GM18519 (cell line): ENCODE measurements at regions not wholly inside any gene's neighbourhood (a gene's known extent, or its start where the extent isn't known, plus 50 kb on each side); places are given as distances from the start of the nearest gene placed in this dataset.
"Not testable (repeated sequence)": the region's sequence is repeated elsewhere in the genome, so short reads cannot be mapped to it uniquely, and the experiment has no call there.

ENCODE experiments used
- ATAC-seq: cut with Tn5 transposase; IDR thresholded peaks from one replicate; pipeline ENCODE4 v1.9.1; 2021; ENCODE audit warnings: mild to moderate bottlenecking, moderate library complexity; ENCODE audit not compliant: unreplicated experiment, low FRiP score

GRCh38 chr12:17370621-17371020 is 719.4 kb downstream of the RERGL start:
- no peak for ATAC-seq

- ATAC-seq: no peak
Observed at GRCh38 chr12:17369556-17369955, 720.4 kb downstream of the RERGL start.

DNA sequence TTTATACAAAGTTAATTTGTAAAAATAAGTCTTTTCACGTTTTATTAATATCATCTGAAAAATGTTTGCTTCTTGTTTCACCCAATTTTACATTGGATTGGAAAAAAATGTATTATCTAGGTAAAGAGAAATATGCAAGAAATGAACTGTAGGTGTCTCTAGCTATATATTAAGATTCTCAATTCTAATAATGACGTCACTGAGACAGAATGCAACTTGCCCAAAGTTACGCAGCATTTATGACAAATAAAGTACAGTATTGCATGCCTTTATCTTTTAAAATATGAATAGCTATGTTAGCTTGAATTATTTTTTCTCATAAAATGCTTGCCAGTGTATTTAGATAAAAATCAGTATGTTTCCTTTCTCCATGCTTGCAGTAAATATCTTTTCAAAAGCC is 728.8 kb downstream of the RERGL start:
- ATAC-seq: no peak

DNA sequence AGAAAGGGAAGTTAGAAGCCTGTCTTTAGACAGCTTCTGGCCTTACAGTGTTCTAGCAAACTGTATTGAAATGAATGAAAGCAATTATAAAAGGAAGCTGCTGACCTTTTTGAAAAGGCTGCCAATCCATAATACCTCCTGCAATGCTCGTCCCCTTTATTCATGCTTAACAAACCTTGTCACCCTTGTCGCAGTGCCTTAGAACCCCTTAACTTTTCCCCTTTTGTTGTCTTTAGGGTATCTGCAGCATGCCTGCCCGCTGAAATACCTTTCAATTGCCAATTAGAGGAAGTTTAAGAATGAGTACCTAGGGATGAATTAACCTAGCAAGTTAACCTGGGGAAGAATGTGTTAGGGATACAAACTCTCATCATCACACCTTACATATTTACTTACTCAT is 731.2 kb downstream of the RERGL start:
- no peak for ATAC-seq

DNA sequence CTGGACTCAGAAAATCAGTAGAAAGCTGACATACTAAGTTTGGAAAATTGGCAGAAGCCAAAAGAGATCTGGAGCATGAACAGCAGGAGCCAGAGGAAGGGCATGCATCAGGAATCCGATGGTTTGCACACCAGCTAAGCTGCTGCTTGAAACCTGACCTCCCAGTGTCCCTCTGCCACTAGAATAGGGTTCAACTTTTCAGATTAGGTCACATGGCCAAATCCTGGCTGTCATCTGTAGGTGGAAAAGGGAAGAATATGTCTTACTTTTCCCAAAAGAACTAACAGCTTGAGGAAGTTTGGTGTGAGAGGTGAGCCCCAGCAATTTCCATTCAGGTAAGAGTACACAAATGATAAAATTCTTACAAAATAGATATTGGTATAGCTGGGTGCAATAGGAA is 732.6 kb downstream of the RERGL start:
- no peak for ATAC-seq

- no peak for ATAC-seq
Observed at GRCh38 chr12:17352164-17352563, 737.8 kb downstream of the RERGL start.

GRCh38 chr12:17348311-17348710 is 741.7 kb downstream of the RERGL start:
- no peak for ATAC-seq

- ATAC-seq: no peak
Observed at GRCh38 chr12:17344649-17345048, 738.7 kb upstream of the LMO3 start.

DNA sequence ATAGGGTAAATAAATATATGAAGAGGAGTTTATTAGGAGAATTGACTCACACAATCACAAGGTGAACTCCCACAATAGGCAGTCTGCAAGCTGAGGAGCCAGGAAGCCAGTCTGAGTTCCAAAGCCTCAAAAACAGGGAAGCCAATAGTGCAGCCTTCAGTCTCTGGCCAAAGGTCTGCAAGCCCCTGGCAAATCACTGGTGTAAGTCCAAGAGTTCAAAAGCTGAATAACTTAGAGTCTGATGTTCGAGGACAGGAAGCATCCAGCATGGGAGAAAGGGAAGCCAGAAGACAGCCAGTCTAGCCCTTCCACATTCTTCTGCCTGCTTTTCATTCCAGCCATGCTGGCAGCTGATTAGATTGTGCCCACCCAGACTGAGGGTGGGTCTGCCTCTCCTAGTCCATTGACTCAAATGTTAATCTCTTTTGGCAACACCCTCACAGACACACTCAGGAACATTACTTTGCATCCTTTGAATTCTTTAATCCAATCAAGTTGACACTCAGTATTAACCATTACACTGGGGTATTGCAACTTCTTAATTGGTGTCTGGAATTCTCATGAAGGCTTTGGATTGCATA is 736.5 kb upstream of the LMO3 start:
- ATAC-seq: no peak

- no peak for ATAC-seq
Observed at GRCh38 chr12:17335487-17335886, 729.5 kb upstream of the LMO3 start.

GRCh38 chr12:17334784-17335183 is 728.8 kb upstream of the LMO3 start:
- ATAC-seq: no peak

DNA sequence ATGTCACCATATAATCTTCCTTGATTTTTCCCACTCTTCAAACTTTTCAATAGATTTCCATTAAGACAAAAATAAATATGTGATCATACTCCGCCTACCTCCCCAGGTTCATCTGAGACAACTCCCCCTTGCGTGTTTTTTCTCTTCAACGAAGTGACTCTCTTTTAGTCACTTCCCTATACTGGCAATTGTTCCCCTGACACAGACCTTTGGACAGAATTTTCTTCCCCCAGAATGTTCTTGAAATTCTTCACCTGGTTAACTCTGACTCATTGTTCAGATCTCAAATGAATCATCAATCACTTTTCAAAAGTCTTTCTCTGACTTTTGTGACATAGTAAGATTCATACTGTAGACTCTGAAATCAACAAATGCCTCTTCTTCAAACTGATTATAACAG is 727.3 kb upstream of the LMO3 start:
- ATAC-seq: no peak

DNA sequence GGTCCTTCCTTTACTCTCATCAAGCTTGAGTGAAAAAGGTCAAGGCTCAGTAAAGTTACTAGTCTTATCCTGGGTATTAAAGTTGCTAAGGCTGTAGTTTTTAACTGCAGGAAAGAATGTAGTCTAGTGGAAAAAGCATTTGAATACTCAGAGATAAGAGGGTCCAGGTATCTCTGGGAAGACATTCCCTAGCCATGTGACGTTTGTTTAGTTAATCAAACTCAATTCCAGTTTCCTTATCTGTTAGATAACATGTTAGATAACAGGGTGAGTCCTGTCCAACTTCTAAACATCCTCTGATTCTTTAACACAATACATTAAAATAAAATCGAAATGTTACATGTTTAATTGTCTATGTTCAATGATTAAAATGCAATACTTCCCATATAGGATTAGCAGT is 720.7 kb upstream of the LMO3 start:
- ATAC-seq: no peak

- ATAC-seq: no peak
Observed at GRCh38 chr12:17322090-17322489, 716.1 kb upstream of the LMO3 start.

DNA sequence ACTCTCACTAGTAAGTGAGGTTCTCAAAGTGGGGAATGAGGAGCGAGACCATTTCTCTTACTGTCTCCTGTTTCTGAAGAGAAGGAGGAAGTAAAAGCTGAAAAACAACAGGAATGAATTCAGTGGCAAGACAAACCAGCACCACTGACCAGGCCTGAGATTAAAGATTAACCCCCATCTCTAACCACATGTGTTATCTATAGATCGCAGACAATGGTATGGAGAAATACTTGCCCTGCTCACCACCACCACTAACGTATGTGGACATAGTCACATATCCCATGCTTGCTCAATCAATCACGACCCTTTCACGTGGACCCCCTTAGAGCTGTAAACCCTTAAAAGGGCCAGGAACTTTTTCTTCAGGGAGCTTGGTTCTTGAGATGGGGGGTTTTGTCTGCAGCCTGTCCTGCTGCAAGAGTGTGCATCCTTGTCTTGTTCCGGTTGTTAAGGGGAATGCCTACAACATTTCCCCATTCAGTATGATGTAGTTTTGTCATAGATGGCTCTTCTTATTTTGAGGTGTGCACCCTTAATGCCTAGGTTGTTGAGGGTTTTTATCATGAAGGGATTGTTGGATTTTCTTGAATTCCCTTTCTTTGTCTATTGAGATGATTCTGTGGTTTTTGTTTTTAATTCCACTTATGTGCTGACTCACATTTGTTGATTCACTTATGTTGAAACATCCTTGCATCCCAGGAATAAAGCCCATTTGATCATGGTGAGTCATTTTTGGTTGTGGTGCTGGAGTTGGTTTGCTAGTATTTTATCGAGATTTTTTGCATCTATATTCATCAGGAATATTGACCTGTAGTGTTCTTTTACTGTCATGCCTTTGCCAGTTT is 698.8 kb upstream of the LMO3 start:
- no peak for ATAC-seq

DNA sequence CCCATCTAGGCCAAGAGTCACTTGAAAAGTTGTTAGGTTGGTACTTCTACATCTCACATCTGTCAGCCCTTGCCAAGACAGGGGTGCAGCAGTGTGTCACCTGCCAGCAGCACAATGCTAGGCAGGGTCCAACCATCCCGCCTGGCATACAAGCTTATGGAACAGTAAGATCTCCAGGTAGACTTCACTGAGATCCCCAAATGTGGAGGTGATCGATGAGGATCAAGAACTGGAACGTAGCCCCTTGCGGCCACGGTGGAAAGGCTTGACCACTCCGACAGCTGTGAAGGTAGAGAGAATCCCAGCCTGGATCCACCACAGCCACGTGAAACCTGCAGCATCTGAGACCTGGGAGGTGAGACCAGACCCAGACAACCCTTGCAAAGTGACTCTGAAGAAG is 696.0 kb upstream of the LMO3 start:
- ATAC-seq: no peak

DNA sequence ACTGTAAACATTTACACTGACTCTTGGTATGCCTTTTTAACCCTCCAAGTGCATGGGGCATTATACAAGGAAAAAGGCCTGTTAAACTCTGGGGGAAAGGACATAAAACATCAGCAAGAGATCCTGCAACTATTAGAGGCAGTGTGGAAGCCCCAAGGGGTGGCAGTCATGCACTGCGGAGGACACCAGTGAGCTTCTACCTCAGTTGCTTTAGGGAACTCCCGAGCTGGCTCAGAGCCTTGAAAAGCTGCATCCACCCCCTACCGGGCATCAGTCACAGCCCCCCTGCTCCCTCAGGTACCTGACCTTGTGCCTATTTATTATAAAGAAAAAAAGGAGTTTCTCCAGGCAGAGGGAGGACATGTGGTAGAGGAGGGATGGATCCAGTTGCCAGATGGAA is 695.6 kb upstream of the LMO3 start:
- no peak for ATAC-seq

DNA sequence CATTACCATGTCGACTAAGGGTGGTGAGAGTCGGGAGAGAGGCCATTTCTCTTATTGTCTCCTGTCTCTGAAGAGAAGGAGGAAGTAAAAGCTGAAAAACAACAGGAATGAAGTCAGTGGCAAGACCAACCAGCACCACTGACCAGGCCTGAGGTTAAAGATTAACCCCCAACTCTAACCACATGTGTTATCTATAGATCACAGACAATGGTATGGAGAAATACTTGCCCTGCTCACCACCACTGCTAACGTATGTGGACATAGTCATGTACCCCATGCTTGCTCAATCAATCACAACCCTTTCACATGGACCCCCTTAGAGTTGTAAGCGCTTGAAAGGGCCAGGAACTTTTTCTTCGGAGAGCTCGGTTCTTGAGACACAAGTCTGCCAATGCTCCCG is 690.9 kb upstream of the LMO3 start:
- ATAC-seq: no peak

DNA sequence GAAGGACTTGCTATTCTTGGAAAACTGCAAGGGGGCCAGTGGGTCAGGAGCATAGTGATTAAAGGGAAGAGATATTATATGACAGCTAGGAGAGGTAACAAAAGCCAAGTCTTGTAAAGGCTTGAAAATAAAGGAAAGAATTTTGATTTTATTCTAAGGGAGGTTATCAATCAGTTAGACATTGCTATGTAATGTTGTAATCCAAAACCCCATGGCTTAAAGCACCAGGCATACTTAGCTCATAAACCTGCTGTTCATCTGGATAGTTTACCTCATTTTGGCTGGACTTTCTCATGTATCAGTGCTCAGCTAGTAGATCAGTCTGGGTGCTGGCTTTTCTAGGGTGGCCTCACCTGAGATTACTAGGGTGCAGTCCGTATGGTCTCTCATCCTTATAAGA is 680.9 kb upstream of the LMO3 start:
- ATAC-seq: no peak

DNA sequence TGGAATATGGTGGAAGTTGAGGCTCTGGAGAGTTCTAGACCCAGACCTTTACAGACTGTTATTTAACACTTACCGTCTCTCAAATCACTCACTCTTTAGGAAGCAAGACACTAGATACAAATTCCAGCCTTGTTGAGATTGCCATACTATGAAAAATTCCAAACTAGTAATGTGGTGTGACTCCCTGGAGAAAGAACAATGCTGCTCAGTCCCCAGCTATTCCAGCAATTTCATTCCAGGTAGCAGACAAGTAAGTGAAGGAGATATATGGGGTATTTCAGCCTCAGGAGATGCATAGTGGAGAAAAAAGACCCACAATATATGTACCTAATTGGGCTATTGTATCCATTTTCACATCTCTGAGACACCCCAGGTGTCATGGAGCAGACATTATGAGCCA is 678.9 kb upstream of the LMO3 start:
- no peak for ATAC-seq

- no peak for ATAC-seq
Observed at GRCh38 chr12:17283563-17283962, 677.6 kb upstream of the LMO3 start.

DNA sequence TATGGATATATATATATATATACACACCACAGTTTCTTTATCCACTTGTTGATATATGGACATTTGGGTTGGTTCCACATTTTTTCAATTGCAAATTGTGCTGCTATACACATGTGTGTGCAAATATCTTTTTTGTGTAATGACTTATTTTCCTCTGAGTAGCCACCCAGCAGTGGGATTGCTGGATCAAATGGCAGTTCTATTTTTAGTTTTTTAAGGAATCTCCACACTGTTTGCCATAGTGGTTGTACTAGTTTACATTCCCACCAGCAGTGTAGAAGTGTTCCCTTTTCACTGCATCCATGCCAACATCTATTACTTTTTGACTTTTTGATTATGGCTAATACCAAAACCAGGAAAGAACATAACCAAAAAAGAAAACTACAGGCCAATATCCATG is 676.2 kb upstream of the LMO3 start:
- ATAC-seq: not testable (repeated sequence)
